ENCODE measurements at regions not wholly inside any gene's neighbourhood (a gene's known extent, or its start where the extent isn't known, plus 50 kb on each side); places are given as distances from the start of the nearest gene placed in this dataset.

DNA sequence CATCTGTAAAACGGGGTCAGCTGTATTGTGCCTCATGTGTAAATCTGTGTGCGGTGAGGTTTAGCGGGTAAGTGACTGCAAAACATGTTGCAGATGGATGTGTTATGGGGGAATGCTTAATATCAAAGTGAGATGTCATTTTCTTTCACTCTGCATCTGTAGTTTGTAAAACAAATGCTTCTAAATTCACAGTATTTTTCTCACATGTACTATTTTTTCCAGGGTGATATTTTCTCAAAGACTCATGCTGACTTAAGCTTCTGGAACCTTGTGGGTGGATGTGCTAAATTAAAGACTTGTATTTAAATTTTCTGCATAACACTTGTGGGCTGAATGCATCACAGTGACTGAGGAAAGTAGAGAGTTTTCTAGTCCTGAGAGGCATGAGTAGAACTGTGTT lies 115.2 kb upstream of the TP63 start:
- TF ChIP-seq, protein P1, sequence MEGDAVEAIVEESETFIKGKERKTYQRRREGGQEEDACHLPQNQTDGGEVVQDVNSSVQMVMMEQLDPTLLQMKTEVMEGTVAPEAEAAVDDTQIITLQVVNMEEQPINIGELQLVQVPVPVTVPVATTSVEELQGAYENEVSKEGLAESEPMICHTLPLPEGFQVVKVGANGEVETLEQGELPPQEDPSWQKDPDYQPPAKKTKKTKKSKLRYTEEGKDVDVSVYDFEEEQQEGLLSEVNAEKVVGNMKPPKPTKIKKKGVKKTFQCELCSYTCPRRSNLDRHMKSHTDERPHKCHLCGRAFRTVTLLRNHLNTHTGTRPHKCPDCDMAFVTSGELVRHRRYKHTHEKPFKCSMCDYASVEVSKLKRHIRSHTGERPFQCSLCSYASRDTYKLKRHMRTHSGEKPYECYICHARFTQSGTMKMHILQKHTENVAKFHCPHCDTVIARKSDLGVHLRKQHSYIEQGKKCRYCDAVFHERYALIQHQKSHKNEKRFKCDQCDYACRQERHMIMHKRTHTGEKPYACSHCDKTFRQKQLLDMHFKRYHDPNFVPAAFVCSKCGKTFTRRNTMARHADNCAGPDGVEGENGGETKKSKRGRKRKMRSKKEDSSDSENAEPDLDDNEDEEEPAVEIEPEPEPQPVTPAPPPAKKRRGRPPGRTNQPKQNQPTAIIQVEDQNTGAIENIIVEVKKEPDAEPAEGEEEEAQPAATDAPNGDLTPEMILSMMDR (conservative IDR thresholded peaks at IDR 0.05; ENCODE audit: low read depth, low read length), result no peak
- TF ChIP-seq POLR2A (IDR thresholded peaks at IDR 0.05; ENCODE audit: low read depth, low read length) (no peak), CHD1 (IDR thresholded peaks at IDR 0.05; ENCODE audit: low read depth, low read length) (no peak), MAZ (IDR thresholded peaks at IDR 0.05; ENCODE audit: borderline replicate concordance, low read depth, low read length) (no peak), RAD21 (IDR thresholded peaks at IDR 0.05; ENCODE audit: low read length) (no peak), MAFK (IDR thresholded peaks at IDR 0.05; ENCODE audit: low read depth, low read length) (no peak), NFE2L2 (IDR thresholded peaks at IDR 0.05; ENCODE audit: low read depth, low read length) (no peak), RCOR1 (IDR thresholded peaks at IDR 0.05; ENCODE audit: insufficient replicate concordance, low read length) (no peak)
- TF ChIP-seq, protein P2, sequence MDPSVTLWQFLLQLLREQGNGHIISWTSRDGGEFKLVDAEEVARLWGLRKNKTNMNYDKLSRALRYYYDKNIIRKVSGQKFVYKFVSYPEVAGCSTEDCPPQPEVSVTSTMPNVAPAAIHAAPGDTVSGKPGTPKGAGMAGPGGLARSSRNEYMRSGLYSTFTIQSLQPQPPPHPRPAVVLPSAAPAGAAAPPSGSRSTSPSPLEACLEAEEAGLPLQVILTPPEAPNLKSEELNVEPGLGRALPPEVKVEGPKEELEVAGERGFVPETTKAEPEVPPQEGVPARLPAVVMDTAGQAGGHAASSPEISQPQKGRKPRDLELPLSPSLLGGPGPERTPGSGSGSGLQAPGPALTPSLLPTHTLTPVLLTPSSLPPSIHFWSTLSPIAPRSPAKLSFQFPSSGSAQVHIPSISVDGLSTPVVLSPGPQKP (IDR thresholded peaks at IDR 0.05; ENCODE audit: borderline replicate concordance, low read depth, low read length), result no peak
